GM21526 (cell line): ENCODE measurements at regions not wholly inside any gene's neighbourhood (a gene's known extent, or its start where the extent isn't known, plus 50 kb on each side); places are given as distances from the start of the nearest gene placed in this dataset.

ENCODE experiments used
- ATAC-seq: cut with Tn5 transposase; IDR thresholded peaks from one replicate; pipeline ENCODE4 v1.9.1; 2021; ENCODE audit warnings: moderate library complexity; ENCODE audit not compliant: unreplicated experiment, low FRiP score

- ATAC-seq: no peak
Measured at GRCh38 chr13:44015811-44016210, 136.1 kb downstream of the LACC1 start.

DNA sequence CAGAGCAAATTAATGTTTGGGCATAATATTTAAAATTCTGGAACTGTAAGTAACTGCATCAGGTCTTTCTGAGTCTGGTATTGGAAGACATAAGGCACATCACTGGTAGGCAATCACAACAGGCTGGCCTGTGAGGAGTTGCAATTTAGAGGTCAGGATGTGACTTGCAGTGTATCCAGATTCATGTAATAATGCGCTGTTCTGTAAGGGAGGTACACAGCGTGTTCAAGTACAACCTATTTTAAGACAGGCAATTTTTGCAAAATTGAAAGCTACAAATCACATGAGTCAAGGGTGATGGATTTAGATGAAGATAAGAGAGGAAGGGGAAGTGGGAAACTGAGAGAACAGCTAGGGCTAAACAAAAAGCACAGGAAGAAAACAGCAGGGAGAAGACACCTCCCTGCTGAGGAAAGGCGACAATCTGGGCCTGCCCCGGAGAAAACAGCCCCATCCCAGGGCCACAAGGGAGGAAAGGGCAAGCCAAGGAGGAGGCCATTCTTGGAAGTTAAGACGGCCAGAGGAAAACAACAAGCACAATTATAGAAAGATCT lies 138.1 kb downstream of the LACC1 start:
- ATAC-seq: no peak

- no peak for ATAC-seq
Measured at GRCh38 chr13:44019651-44020050, 139.9 kb downstream of the LACC1 start.

DNA sequence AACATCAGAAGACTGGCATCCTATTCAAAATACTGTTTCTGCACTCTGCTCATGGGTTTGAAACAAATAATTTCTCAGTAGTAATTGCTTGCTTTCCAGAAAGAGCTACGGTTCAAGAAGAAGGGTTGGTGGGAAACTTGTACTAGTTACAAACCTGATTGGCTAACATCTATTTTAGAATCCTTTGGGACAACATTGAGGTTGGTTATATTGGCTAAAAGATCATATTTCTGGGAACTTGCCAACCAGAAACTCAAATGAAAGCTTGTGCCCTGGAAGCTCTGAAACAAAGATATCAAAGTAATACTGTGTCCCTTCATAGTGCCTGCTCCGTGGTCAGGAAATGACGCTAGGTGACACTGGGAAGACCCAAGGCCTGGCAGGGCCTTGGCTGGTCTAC lies 141.7 kb downstream of the LACC1 start:
- ATAC-seq: no peak

DNA sequence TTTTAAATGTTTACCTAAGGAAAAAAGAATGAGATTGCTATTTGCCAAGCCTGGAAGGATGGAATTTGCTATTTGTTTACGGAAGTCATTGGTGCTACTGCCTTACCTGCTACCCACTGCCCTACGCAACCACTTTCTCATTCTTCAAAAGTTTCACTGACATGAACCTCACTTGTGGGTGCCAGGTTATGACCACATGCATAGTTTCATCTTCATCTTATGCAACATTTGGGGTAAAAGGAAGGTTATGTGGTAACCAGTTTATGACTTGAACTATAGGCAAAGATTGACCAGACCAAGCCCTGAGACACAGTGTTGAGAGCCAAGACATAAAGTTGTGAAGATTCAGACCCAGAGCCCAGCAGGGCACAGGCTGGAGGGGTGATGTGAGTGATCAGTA lies 142.5 kb downstream of the LACC1 start:
- ATAC-seq: no peak

DNA sequence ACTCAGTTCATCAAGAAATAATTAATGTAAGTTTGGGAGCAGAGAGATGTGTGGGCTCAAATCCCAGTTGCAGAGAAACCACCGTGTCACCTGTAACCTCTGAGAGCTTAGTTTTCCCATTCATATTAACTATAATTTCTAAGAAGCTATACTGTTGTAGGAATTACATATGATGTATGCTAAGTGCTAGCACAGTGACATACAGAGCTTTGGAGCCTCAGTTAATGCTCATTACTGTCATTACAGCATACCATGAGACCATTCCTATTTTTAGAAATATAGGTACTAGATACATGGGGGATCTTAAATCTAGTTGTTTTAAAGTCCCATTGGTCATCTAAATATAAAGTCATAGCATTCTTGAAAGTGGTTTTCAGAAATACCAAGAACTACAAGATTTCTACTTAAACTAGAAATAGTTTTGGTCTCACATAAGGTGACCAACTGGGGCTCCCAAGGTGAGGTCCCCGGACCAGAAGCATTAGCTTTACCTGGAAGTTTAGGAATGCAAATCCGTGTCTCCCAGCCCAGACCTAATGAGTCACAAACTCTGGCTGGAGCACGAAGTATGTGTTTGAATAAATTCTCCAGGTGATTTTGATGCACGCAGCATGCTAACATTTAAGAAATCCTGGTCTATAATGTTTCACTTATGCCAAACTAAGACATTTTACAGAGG lies 144.6 kb downstream of the LACC1 start:
- no peak for ATAC-seq

DNA sequence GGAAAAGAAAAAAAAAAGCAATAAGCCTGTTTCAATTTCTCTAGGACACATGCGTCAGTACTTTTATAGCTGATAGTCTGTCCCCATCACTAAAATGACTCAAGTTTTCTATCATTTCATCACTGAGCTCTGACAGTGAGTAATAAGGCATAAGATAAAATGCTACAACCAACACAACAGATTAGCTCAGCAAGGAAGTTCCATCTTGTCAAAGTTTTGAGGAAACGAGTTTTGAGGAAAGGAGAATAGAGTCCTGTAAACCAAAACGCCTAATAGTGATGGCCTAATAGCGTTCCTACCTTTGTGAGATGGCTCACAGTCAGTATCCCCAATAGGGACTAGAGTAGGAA lies 145.1 kb downstream of the LACC1 start:
- ATAC-seq: no peak

- no peak for ATAC-seq
Measured at GRCh38 chr13:44026194-44026593, 146.5 kb downstream of the LACC1 start.

DNA sequence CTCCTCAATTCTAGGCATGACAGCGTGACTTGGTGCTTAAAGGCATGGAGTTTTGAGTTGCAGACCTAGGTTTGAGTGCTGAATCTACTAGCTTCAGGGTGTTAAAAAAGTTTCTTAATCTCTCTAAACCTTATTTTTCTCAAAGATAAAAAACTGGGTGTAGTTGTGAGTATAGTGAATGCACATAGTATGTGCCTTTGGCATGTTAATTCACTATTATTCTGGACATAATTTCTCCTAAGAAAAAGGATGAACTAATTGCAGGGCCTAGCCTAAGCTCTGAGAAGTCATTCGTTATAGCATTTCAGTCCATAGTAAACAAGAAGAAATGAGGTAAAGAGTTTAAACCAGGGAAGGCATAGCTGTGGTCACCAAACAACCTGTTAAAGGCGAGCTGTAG lies 149.0 kb downstream of the LACC1 start:
- no peak for ATAC-seq

GRCh38 chr13:44030615-44031014 lies 150.9 kb downstream of the LACC1 start:
- ATAC-seq: no peak

DNA sequence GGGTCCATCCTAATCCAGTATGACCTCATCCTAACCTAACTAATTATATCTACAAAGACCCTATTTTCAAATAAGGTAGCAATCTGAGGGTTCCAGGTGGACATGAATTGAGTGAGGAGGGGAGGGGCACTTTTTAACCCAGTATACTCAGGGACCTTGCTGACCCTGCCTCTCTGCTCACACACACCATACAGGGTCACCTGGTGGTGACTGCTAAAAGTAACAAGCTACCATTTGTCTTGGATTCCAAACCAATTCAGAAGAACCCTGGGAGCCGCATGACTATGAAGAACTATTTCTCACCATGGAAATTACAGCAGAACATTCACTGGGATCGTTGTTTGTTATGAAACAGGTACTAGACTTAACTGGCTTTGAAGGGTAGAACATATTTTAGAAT lies 151.9 kb downstream of the LACC1 start:
- ATAC-seq: no peak

DNA sequence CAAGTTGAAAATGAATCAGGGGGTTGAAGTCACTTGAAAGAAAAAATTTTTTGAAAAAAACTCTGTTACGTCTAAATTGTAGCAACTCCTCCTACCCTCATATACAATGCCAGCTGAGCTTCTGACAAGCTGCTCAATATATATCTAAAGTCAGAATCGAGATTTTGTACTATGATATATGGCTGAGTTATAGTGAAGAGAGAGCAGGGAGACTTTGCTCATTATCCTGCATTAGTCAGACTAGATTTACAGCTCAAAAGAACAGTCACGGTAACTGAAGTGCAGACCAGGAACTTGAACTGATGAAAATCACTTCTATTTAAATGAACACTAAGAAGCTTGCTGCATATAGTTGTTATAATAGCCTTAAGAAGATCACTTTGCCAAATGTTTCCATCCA lies 153.1 kb downstream of the LACC1 start:
- no peak for ATAC-seq

GRCh38 chr13:44035400-44035799 lies 155.7 kb downstream of the LACC1 start:
- ATAC-seq: no peak

DNA sequence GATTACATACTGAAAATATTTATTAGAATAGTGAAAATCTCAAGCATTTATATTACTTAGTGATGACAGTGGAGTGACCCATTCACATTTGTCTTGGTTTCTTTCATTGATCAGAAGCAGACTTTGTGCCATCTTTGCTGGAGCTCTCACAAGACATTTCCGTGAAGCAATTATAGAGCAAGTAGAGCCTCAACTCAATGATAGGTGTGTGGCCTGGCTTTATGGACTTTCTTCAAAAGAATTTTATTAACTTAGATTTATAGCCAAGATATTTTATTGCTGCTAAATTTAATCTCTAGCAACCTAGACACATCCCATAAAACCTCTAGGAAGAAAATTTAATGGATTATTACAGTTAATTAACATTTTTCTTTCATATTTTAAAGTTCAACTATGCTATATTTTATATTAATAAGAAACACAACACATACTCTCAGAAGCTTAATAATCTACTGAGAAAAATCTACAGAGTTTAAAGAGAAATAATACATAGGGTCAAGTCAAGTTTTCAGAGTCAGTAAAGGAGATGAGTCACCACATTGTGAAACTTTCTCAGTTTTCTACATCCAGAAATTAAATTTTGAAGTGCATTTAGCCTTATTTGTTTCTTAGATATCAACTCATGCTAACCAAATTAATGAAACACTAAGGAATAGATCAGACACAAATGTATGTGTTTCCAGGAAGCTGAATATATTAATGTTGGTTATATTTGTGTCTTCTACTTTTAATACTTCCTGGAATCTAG lies 160.5 kb downstream of the LACC1 start:
- no peak for ATAC-seq

DNA sequence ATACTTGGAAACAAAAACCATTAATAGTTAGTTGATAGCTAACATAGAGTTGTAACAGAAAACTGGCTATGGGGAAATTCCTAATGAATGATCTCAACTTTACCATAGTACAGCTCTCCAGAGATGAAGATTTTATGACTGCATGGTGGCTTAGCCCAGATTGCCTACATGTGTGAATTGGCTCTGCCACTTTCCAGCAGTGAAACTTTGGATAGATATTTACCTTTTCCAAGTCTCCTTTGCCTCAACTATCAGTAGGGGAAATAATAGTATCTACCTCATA lies 161.1 kb downstream of the LACC1 start:
- no peak for ATAC-seq

GRCh38 chr13:44044547-44045179 lies 165.0 kb downstream of the LACC1 start:
- no peak for ATAC-seq

DNA sequence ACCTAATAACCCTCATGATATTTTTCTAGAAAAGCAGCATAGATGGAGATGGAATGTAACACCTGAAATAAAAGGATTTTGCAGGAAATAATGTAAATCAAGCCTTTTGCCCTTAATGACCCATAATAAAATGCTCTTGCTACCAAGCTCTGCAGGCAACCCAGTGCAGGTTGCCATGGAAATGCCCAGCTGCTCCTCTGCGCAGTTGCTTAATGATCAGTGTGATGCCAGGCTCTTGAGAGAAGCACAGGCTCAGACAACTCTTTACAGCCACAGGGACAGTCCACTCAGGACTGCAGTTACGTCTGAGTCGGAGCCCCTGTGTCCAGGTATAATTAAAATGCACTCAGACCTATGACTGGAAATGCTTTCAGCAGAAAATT lies 165.5 kb downstream of the LACC1 start:
- ATAC-seq: no peak

- no peak for ATAC-seq
Measured at GRCh38 chr13:44046428-44046827, 166.7 kb downstream of the LACC1 start.

- ATAC-seq: no peak
Measured at GRCh38 chr13:44048326-44048725, 168.6 kb downstream of the LACC1 start.

DNA sequence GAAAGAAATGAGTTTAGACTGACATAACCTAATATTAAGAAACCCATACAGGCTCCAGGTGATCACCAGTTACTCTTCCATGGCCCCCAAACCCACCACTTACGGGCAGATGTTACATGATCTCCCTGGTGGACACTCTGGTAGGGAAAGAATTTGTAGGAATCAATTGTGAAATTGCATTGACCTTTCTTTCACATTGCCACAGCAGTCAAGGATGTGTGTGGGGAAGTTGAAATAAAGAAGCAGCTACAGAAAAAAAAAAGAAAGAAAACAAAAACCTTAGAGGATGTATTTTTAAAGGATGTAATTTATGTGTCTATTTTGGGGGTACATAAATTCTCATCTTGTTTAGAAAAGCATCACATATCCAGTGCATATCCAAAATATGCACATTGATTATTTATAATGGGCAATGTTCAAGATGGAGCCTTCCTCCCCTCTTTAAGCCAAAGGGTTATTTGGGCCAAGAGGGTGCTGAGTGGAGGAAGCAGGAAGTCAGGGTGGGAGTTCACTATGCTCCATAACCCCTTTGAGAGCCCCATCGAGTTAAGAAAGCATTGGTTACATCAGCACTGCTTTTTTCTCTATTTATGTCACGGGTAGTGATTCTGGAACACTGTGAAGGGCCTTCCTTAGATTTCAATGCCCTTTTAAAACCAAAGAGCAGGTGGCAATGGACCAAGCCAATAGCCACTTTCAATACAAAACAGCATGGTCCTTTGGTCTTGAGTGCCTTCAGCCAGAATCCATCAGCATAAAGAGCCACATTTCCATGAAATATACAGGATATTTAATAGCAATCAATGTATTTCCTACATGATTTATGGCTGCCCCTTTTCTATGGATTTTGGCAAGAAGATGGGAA lies 169.6 kb downstream of the LACC1 start:
- no peak for ATAC-seq

DNA sequence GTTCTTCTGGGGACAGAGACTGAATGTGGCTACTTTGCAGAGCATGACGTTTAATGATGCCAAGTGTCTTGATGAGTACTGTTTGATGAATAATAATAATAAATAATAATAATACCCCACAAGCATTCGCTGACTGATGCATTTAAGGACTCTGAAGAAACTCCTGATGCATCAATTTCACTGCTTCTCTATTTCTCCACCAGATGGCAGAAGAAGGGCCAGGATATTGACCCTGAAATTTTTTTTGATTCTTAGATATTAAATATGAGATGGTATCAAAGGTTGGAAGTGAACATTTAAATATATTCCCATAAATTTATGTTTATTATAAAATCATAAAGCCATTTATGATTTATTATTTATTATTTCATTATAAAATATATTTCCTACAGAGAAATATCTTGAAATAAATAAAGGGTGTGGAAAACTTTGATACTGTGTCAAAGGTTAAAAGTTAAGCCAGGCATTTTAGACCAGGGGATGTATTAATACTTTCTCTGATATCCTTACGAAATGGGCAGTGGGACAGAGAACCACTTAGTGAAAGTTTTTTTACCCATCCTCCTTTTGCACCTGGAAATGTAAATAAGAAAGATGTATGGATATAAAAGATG lies 170.9 kb downstream of the LACC1 start:
- no peak for ATAC-seq
